GM19043 (cell line): ENCODE measurements at regions not wholly inside any gene's neighbourhood (a gene's known extent, or its start where the extent isn't known, plus 50 kb on each side); places are given as distances from the start of the nearest gene placed in this dataset.

Source experiments
- ATAC-seq: cut with Tn5 transposase; IDR thresholded peaks from one replicate; pipeline ENCODE4 v1.9.1; 2021; ENCODE audit warnings: low read depth; ENCODE audit not compliant: unreplicated experiment

DNA sequence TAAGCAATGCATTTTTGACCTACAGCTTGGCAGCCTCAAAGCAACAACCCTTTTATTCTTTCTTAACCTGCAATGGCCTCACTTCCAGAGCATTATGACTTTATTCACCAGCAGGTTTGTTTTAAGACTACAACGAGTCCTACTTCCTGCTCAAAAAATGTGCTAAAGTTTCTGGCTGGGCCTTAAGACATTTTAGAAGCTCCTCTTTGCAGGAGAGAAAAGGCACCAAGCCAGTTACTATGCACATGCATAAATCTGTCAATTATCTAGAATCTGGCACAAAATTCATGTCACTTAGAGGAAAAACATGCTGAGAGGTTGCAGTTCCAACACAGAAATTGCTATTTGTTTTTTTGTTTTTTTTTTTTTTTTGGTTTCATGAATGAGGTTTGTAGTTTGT, 223.0 kb upstream of the EPHA5 start:
- ATAC-seq: no peak

- ATAC-seq: no peak
Measured at GRCh38 chr4:65880594-65880993, 210.3 kb upstream of the EPHA5 start.

DNA sequence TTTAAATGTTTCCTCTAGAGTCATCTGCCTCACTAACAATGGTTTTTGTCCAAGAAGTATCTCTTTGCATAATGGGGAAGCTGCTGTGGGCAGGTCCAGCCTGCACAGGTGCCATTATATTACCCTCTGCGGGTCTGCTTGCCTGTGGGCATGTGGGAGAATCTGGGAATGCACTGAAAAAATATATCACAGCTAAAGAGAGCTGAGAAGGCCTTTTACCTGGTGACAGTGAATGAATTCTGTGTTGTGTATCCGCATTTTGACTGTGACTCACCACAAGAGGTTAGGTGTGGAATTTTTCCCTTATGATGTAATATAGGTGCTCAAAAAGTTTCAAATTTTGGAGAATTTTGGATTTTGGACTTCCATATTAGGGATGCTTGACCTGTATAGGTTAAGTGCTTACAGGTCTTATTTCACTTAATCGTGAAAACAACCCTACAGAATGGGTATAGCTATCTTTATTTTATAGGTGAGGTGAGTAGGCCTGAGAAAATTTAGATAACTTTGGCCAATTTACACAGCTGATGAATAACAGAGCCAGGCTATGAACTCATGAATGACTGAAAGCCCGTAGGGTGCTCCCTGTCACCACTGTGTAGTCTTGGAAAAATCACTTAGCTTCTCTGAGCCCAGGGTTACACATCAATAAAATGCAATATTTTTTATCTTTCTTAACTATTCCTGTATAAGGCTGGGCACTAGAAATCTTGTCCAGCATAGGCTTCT, 198.0 kb upstream of the EPHA5 start:
- no peak for ATAC-seq

DNA sequence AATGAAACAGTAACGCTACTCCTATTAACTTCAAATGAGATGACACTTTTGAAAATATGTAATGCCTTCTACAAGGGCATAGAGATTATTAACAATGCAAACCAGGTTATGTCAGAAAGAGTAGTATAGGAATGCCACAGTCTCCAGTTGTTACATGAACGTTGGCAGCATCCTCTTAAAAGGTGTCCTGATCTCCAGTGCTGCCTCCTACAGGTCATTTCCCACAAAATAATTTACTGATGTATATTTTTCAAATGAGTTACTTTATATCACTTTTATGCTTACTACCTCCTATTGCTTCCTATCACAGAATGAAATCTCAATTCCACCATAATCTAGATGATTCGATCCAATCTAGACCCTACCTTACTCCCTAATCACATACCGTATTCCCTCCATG, 195.2 kb upstream of the EPHA5 start:
- no peak for ATAC-seq

DNA sequence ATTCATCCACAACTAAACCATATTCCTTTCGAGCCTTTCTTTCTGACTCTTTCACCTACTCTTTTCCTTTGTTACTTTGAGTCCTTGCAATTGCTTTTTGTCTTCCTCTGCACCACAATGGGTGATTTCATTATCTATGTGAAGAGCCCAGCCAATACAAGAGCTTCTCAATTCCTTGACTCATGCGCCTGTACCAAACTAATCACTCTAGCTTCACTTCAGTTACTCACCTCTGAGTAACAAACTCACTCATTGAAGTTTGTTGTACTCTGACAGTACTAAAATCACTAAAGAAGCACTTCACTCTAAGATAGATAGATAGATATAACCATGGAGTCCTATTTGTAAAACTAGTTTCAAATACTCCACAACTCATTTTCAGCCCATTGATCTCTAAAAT, 191.7 kb upstream of the EPHA5 start:
- no peak for ATAC-seq

- ATAC-seq: no peak
Measured at GRCh38 chr4:65845199-65845773, 175.0 kb upstream of the EPHA5 start.

DNA sequence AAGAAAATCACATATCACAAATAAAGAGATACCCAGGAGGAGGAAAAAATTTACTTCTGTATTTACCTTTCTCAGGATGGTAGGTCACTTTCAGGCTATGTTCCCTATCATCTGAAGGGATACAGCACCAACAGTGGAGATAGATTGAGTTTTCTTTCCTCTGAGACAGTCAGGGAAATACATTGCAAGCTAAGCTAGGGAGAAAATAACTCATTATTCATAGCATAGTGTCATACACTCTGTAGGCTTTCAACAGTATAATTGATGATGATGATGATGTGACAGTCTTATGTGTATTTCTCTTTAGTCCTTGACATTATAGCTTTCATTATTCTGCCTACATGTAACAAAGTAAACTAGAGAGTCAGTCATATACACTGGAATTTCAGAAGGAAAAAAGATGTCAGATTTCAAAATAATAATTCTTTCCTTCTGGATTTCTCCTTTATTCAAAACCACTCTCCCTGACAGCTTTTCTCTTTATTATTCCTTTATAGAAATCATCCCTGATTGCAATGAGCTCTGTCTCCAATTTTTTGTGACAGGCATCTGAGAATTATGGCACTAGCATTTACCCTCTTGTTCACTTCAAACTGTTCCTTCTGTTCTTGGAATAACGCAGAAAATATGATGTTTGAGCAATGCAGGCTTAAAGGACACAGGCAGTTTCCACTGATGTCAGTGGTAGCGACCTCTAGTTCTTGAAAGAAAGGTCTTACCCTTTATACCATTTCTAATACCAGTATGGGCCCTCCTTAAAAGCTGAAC, 169.1 kb upstream of the EPHA5 start:
- no peak for ATAC-seq

DNA sequence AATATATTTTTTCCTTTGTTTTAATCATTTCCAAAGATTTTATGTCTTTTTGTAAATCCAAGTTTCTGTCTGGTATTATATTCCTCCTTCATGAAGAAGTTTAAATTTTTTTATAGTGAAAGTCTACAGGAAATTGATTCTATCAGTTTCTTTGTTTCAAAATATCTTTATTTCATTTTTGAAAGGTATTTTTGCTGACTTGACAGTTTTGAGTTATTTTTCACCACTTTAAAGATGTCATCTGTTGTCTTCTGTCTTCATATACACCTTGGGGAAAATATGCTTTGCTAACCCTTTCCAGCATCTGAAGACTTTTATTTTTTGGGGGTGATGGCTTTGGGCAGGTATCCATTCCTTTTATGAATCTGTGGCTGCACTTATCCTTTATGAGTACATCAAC, 164.4 kb upstream of the EPHA5 start:
- no peak for ATAC-seq

DNA sequence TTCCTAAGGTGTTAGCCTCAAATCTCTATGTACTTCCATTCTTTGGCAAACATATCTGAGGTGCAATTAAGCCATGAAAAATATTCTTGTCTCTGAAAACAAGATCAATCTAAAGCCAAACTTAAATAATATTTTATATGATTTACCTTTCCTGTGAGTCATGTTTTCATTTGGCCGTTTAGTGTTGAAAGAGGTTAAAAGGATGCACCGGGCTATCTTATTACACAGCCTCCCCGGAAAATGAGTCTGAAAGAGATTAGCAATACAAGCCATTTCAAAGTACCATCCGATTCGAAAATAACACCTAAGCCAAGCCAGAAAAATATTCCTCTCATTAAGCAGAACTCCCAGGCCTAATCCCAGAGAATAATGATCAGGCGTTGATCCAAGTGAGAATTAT, 161.5 kb upstream of the EPHA5 start:
- ATAC-seq: no peak

- no peak for ATAC-seq
Measured at GRCh38 chr4:65825116-65825753, 154.9 kb upstream of the EPHA5 start.

GRCh38 chr4:65819192-65819591, 148.9 kb upstream of the EPHA5 start:
- ATAC-seq: no peak

DNA sequence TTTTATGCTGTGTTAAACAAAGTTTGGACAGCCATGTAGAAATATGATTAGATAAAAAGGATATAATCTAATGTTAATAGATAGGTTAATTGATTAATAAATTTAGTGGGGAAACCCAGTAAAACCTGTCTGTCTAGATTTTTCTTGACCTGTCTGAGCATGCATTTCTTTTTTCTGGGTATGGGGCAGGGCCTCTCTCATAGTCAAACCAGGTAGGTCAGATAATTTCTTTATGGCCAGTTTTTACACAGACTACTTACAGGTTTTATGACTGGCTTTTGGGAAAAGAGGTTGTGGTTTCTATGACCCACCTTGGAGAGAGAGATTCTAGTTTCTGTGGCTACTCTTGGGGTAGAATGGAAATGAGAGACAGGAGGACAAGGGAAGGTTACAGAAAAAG, 135.6 kb upstream of the EPHA5 start:
- no peak for ATAC-seq

DNA sequence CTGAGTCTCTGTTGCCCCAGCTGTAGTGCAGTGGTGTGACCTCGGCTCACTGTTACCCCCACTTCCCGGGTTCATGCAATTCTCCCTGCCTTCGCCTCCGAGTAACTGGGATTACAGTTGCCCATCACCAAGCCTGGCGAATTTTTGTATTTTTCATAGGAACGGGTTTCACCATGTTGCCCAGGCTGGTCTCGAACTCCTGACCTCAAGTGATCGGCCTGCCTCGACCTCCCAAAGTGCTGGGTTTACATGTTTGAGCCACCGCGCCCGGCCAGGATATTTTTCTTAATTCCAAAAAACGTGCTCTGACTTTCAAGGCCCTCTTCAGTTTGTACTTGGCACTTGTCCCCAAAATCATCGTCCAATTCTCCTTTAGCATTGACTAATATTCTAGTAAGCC, 129.2 kb upstream of the EPHA5 start:
- ATAC-seq: no peak

DNA sequence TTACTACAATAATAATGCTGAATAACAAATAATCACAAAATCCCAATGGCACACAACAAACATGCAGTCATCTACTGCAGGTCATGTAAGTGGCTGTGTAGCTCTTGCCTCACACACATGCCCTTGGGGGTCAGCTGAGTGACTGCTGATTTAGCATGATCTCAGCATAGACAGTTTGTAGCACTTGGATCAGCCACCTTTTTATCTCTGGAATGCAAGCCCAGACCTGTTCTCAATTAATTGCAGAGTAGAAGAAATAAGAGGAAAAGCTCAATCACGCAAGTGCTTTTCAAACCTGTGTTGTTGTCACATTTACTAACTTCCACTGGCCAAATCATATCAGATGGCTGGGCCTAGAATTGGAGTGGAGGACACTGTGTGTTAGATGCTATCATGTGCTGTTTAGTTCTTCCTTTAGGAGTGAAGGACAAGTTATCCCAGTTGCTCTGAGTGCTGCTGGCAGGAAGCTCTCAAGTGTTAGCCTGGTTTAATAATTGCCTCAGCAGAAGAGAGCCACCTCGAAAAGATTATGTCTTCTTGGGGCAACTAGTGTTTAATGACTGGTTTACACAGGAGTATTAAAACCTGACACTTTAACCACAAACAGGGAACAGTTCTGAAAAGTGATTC, 128.3 kb upstream of the EPHA5 start:
- no peak for ATAC-seq

GRCh38 chr4:65791812-65792308, 121.6 kb upstream of the EPHA5 start:
- no peak for ATAC-seq

GRCh38 chr4:65791111-65791811, 121.0 kb upstream of the EPHA5 start:
- no peak for ATAC-seq

DNA sequence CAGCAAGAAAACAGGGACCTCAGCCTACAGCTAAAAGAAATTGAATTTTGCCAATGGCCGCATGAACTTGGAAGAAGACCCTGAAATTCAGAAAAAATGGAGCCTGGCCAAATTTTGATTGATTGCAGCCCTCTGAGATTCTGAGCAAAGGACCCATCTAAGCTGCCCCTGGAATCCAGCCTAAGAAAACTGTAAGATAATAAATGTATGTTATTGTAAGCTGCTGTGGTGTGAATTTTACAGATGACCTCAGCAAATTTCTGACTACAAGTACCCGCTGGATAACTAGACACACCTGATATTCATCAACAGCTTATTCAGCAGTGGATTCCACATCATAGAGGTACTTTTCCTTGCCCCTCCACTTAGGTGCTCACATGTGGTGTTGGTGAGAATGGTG, 119.5 kb upstream of the EPHA5 start:
- ATAC-seq: no peak

GRCh38 chr4:65789341-65789740, 119.1 kb upstream of the EPHA5 start:
- no peak for ATAC-seq

- ATAC-seq: no peak
Measured at GRCh38 chr4:65777270-65777669, 107.0 kb upstream of the EPHA5 start.

DNA sequence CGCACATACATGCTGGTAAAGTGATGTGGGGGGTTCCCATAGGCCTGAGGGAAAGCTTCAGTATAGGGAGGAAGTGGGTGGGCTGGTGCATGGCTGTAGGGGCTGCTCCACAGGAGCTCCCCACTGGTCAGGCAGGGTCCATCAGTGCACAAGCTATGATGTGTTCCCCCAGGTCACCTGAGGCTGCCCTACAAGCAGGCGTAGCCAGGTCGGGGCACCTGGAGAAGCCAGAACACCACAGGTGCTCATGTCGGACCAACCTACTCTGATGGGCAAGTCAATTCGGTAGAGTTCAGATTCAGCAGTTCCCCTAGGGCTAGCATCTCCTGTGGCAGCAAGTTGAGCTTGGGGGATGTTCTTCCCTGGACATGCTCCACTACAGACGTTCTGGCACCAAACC, 103.3 kb upstream of the EPHA5 start:
- no peak for ATAC-seq
